Adrenal gland (tissue), 9 donors: ENCODE measurements at regions not wholly inside any gene's neighbourhood (a gene's known extent, or its start where the extent isn't known, plus 50 kb on each side); places are given as distances from the start of the nearest gene placed in this dataset.

Experiments
- DNase-seq, 7 donors: peaks; one replicate each; pipeline ENCODE4 v3.0.0-alpha.2; 2019 to 2020
- H3K27ac ChIP-seq, 5 donors: fragments of 200-600 bp; sonication (generic) in 4 of 5; 1 replicate in 3 of 5; 2 replicates in 2 of 5; pipeline versions ENCODE4 v1.5.1 to v1.8.0; 2016 to 2020; ENCODE audit warnings: mild to moderate bottlenecking in 1 of 5
- H3K27me3 ChIP-seq: fragments of 200-600 bp; 2 replicates; pipeline ENCODE4 v1.8.0; 2021
- H3K36me3 ChIP-seq, 2 donors: fragments of 200-600 bp; replicated peaks in 1 of 2; 1 replicate in 1 of 2; 2 replicates in 1 of 2; pipeline versions ENCODE4 v1.5.1 to v1.8.0; 2018 to 2022
- H3K4me1 ChIP-seq, 2 donors: fragments of 200-600 bp; replicated peaks in 1 of 2; 1 replicate in 1 of 2; 2 replicates in 1 of 2; pipeline versions ENCODE4 v1.5.1 to v1.8.0; 2018 to 2021
- H3K4me3 ChIP-seq, 4 donors: fragments of 200-600 bp; sonication (generic) in 3 of 4; one replicate each; pipeline ENCODE4 v1.5.1; 2016 to 2018
- H3K9me3 ChIP-seq, 3 donors: fragments of 200-600 bp; sonication (generic) in 1 of 3; replicated peaks in 1 of 3; 1 replicate in 2 of 3; 2 replicates in 1 of 3; pipeline versions ENCODE4 v1.5.1 to v1.8.0; 2016 to 2021
- CTCF ChIP-seq, 6 experiments: fragments of 450-650 bp in 4 of 6; fragments of 200-600 bp in 2 of 6; sonication (generic) in 1 of 6; IDR thresholded peaks; 1 replicate in 5 of 6; 2 replicates in 1 of 6; pipeline versions ENCODE4 v1.5.1 to v1.8.0; 2016 to 2021; ENCODE audit warnings: antibody characterized with exemption in 6 of 6, mild to moderate bottlenecking in 2 of 6, moderate library complexity in 1 of 6
- POLR2A ChIP-seq, 2 donors: fragments of 450-650 bp; IDR thresholded peaks; one replicate each; pipeline ENCODE4 v1.6.1; 2017; ENCODE audit warnings: antibody characterized with exemption in 2 of 2, mild to moderate bottlenecking in 2 of 2, moderate library complexity in 1 of 2
- WGBS, 4 donors: extraction: QIAGEN DNeasy Blood & Tissue Kit in 2 of 4; methylation state at CpG; one replicate each; pipeline versions ENCODE4 v1.1.5 to v1.1.7; 2013 to 2017; 5-methylcytosine and 5-hydroxymethylcytosine counted together
- intact Hi-C, 2 donors: fragments of 100-400 bp; cut with DNase I; formaldehyde crosslinking; loops; one replicate each; pipeline versions ENCODE4 v1.14.1 to v1.15.0; 2022 to 2023
- donor health status: healthy with polysubstance abuse.
- donor health status: Bipolar disorder and iron deficiency.
- donor health status: DM: yes; HTN: yes; CAD: no.
- donor health status: DM: no; HTN: no; CAD: no.
- donor health status: DM: no; HTN: no; CAD: no.

GRCh38 chr1:5562331-5562730 lies 429.9 kb downstream of the NPHP4 start:
- no peak overlapping the region for H3K4me3 ChIP-seq

GRCh38 chr1:5559078-5559477 lies 433.1 kb downstream of the NPHP4 start:
- Histone ChIP-seq H3K27ac (no peak overlapping the region), H3K27me3 (no peaks in the 10 kb centered on the region), H3K36me3 (no peaks in the 10 kb centered on the region), H3K4me3 (no peak overlapping the region), H3K4me1 (no peaks in the 10 kb centered on the region), H3K9me3 (peaks cover 0 to 8% (median 7%) of the 10 kb centered on the region in 3 donors)
- TF ChIP-seq POLR2A (IDR thresholded peaks at IDR 0.05) (no peak), CTCF (IDR thresholded peaks at IDR 0.05) (no peak)
- no peak for DNase-seq
- WGBS, 4 donors, result 54 to 64% (median 62%) methylated on average over 2 of the region's 2 CpGs
- intact Hi-C loops, result no loop called here

More at GRCh38 chr1:5562331-5562730, 429.9 kb downstream of the NPHP4 start:
- no peaks in the 10 kb centered on the region for H3K36me3 ChIP-seq
- no peak for DNase-seq
- WGBS, 4 donors, result 65 to 81% (median 77%) methylated on average over 2 to 3 of the region's 3 CpGs
- H3K27me3 ChIP-seq, result no peaks in the 10 kb centered on the region
- TF ChIP-seq POLR2A (IDR thresholded peaks at IDR 0.05) (no peak), CTCF (IDR thresholded peaks at IDR 0.05) (no peak)
- no peak overlapping the region for H3K27ac ChIP-seq
- peaks cover 0 to 8% (median 7%) of the 10 kb centered on the region in 3 donors for H3K9me3 ChIP-seq
- no peaks in the 10 kb centered on the region for H3K4me1 ChIP-seq
- intact Hi-C loops, result no loop called here

GRCh38 chr1:5555853-5556252 lies 436.4 kb downstream of the NPHP4 start:
- Histone ChIP-seq H3K27me3 (peaks cover 5% of the 10 kb centered on the region), H3K27ac (no peak overlapping the region), H3K36me3 (no peaks in the 10 kb centered on the region), H3K4me3 (no peak overlapping the region), H3K4me1 (no peaks in the 10 kb centered on the region), H3K9me3 (peaks cover 0 to 8% (median 7%) of the 10 kb centered on the region in 3 donors)
- TF ChIP-seq CTCF (IDR thresholded peaks at IDR 0.05) (no peak), POLR2A (IDR thresholded peaks at IDR 0.05) (no peak)
- no peak for DNase-seq
- 84 to 88% (median 86%) methylated on average over 9 of the region's 9 CpGs for WGBS, 4 donors
- intact Hi-C loops, result no loop called here

- DNase-seq, result no peak
- 73 to 85% (median 78%) methylated on average over 5 of the region's 5 CpGs for WGBS, 4 donors
- Histone ChIP-seq H3K27ac (no peak overlapping the region), H3K4me3 (no peak overlapping the region), H3K4me1 (no peaks in the 10 kb centered on the region), H3K9me3 (peaks cover 0 to 8% (median 7%) of the 10 kb centered on the region in 3 donors), H3K36me3 (no peaks in the 10 kb centered on the region), H3K27me3 (peaks cover 5% of the 10 kb centered on the region)
- intact Hi-C loops, result no loop called here
- TF ChIP-seq CTCF (IDR thresholded peaks at IDR 0.05) (no peak), POLR2A (IDR thresholded peaks at IDR 0.05) (no peak)
Observed at GRCh38 chr1:5554784-5555183, 437.4 kb downstream of the NPHP4 start.
